ENCODE measurements at regions not wholly inside any gene's neighbourhood (a gene's known extent, or its start where the extent isn't known, plus 50 kb on each side); places are given as distances from the start of the nearest gene placed in this dataset.

- Histone ChIP-seq H3K79me2 (ENCODE audit: insufficient read depth, low read length) (no peaks in the 10 kb centered on the region), H4K20me1 (ENCODE audit: insufficient read depth, low read length, poor library complexity, severe bottlenecking) (no peaks in the 10 kb centered on the region), H3K9ac (ENCODE audit: low read depth, low read length, poor library complexity, severe bottlenecking) (no peak overlapping the region), H3K4me1 (ENCODE audit: insufficient read depth, low read length, poor library complexity, severe bottlenecking) (no peaks in the 10 kb centered on the region), H3K9me3 (ENCODE audit: insufficient read depth, low read depth, low read length) (no peaks in the 10 kb centered on the region), H3F3A (ENCODE audit: low read depth) (no peaks in the 10 kb centered on the region), H3K4me3 (ENCODE audit: low read length, poor library complexity, severe bottlenecking) (no peak overlapping the region), H3K27me3 (ENCODE audit: insufficient read depth, low read length, poor library complexity, severe bottlenecking) (no peaks in the 10 kb centered on the region), H3K4me2 (ENCODE audit: low read depth, low read length, poor library complexity, severe bottlenecking) (no peak overlapping the region), H3K9me2 (replicated peaks; ENCODE audit: low read depth, low read length) (no peaks in the 10 kb centered on the region), H2AFZ (ENCODE audit: low read length) (no peak overlapping the region), H3K36me3 (ENCODE audit: insufficient read depth, low read length) (no peaks in the 10 kb centered on the region)
- TF ChIP-seq CTCF (conservative IDR thresholded peaks at IDR 0.05; ENCODE audit: low read length) (no peak), EZH2phosphoT487 (IDR thresholded peaks at IDR 0.05; ENCODE audit: borderline replicate concordance) (no peak)
Observed at GRCh38 chr18:34159691-34160185, 65.0 kb downstream of the NOL4 start.

GRCh38 chr18:34158881-34159690 is 65.6 kb downstream of the NOL4 start:
- Histone ChIP-seq H3F3A (ENCODE audit: low read depth) (no peaks in the 10 kb centered on the region), H3K4me2 (ENCODE audit: low read depth, low read length, poor library complexity, severe bottlenecking) (no peak overlapping the region), H3K9me2 (replicated peaks; ENCODE audit: low read depth, low read length) (no peaks in the 10 kb centered on the region), H3K79me2 (ENCODE audit: insufficient read depth, low read length) (no peaks in the 10 kb centered on the region), H3K4me1 (ENCODE audit: insufficient read depth, low read length, poor library complexity, severe bottlenecking) (no peaks in the 10 kb centered on the region), H3K9ac (ENCODE audit: low read depth, low read length, poor library complexity, severe bottlenecking) (no peak overlapping the region), H3K36me3 (ENCODE audit: insufficient read depth, low read length) (no peaks in the 10 kb centered on the region), H3K4me3 (ENCODE audit: low read length, poor library complexity, severe bottlenecking) (no peak overlapping the region), H2AFZ (ENCODE audit: low read length) (no peak overlapping the region), H4K20me1 (ENCODE audit: insufficient read depth, low read length, poor library complexity, severe bottlenecking) (no peaks in the 10 kb centered on the region), H3K27me3 (ENCODE audit: insufficient read depth, low read length, poor library complexity, severe bottlenecking) (no peaks in the 10 kb centered on the region), H3K9me3 (ENCODE audit: insufficient read depth, low read depth, low read length) (no peaks in the 10 kb centered on the region)
- TF ChIP-seq CTCF (conservative IDR thresholded peaks at IDR 0.05; ENCODE audit: low read length) (no peak), EZH2phosphoT487 (IDR thresholded peaks at IDR 0.05; ENCODE audit: borderline replicate concordance) (no peak)

GRCh38 chr18:34153711-34154110 is 71.0 kb downstream of the NOL4 start:
- Histone ChIP-seq H3K79me2 (ENCODE audit: insufficient read depth, low read length) (no peaks in the 10 kb centered on the region), H3K27me3 (ENCODE audit: insufficient read depth, low read length, poor library complexity, severe bottlenecking) (no peaks in the 10 kb centered on the region), H2AFZ (ENCODE audit: low read length) (no peak overlapping the region), H3K4me1 (ENCODE audit: insufficient read depth, low read length, poor library complexity, severe bottlenecking) (no peaks in the 10 kb centered on the region), H3K9ac (ENCODE audit: low read depth, low read length, poor library complexity, severe bottlenecking) (no peak overlapping the region), H3F3A (ENCODE audit: low read depth) (no peaks in the 10 kb centered on the region), H3K4me2 (ENCODE audit: low read depth, low read length, poor library complexity, severe bottlenecking) (peak overlapping the region; percentile 7), H3K9me3 (ENCODE audit: insufficient read depth, low read depth, low read length) (no peaks in the 10 kb centered on the region), H3K4me3 (ENCODE audit: low read length, poor library complexity, severe bottlenecking) (no peak overlapping the region), H3K9me2 (replicated peaks; ENCODE audit: low read depth, low read length) (no peaks in the 10 kb centered on the region), H3K36me3 (ENCODE audit: insufficient read depth, low read length) (no peaks in the 10 kb centered on the region), H4K20me1 (ENCODE audit: insufficient read depth, low read length, poor library complexity, severe bottlenecking) (no peaks in the 10 kb centered on the region)
- TF ChIP-seq EZH2phosphoT487 (IDR thresholded peaks at IDR 0.05; ENCODE audit: borderline replicate concordance) (no peak), CTCF (conservative IDR thresholded peaks at IDR 0.05; ENCODE audit: low read length) (no peak)

Data from Loucy (cell line).